ENCODE measurements at regions not wholly inside any gene's neighbourhood (a gene's known extent, or its start where the extent isn't known, plus 50 kb on each side); places are given as distances from the start of the nearest gene placed in this dataset.

GRCh38 chr18:78627551-78628346, 351.9 kb upstream of the SALL3 start:
- TF ChIP-seq CTCF (IDR thresholded peaks at IDR 0.05) (no peak), POLR2A (IDR thresholded peaks at IDR 0.05) (no peak)

Data from sigmoid colon (tissue), 3 donors.